IPS-20b (cell line): ENCODE measurements at regions not wholly inside any gene's neighbourhood (a gene's known extent, or its start where the extent isn't known, plus 50 kb on each side); places are given as distances from the start of the nearest gene placed in this dataset.
A peak's percentile ranks its signal among the peaks of the same experiment; 100 is the strongest.

Source experiments
- H3K27ac ChIP-seq: one replicate; pipeline ENCODE4 v1.5.1; 2013; ENCODE audit warnings: low read length
- H3K27me3 ChIP-seq: 2 replicates; pipeline ENCODE4 v1.6.1; 2013; ENCODE audit warnings: mild to moderate bottlenecking, low read length, inconsistent platforms; ENCODE audit not compliant: insufficient read depth
- H3K36me3 ChIP-seq: 2 replicates; pipeline ENCODE4 v1.6.1; 2013; ENCODE audit warnings: low read depth, mild to moderate bottlenecking, inconsistent platforms, low read length, moderate library complexity; ENCODE audit not compliant: insufficient read depth
- H3K4me1 ChIP-seq: 2 replicates; pipeline ENCODE4 v1.6.1; 2013; ENCODE audit warnings: mild to moderate bottlenecking, control low read depth, inconsistent platforms, low read length, moderate library complexity; ENCODE audit not compliant: insufficient read depth
- H3K4me3 ChIP-seq: 2 replicates; pipeline ENCODE4 v1.5.1; 2013; ENCODE audit warnings: mild to moderate bottlenecking, low read length, inconsistent platforms
- H3K9ac ChIP-seq: 2 replicates; pipeline ENCODE4 v1.6.1; 2013; ENCODE audit warnings: low read depth, mild to moderate bottlenecking, inconsistent platforms, low read length, moderate library complexity
- H3K9me3 ChIP-seq: 2 replicates; pipeline ENCODE4 v1.6.1; 2013; ENCODE audit warnings: mild to moderate bottlenecking, low read depth, low read length, inconsistent platforms; ENCODE audit not compliant: insufficient read depth

- peak overlapping the region; percentile 8 for H3K27ac ChIP-seq
- no peaks in the 10 kb centered on the region for H3K36me3 ChIP-seq
Measured at GRCh38 chr10:118944959-118945633, 84.4 kb upstream of the NANOS1 start.

GRCh38 chr10:118948786-118949185 is 80.7 kb upstream of the NANOS1 start:
- H3K9ac ChIP-seq = no peak overlapping the region
- H3K27ac ChIP-seq = no peak overlapping the region
- peaks cover 11% of the 10 kb centered on the region; the same call in 1 of the 2 replicates for H3K4me1 ChIP-seq
- H3K27me3 ChIP-seq = no peaks in the 10 kb centered on the region
- no peaks in the 10 kb centered on the region for H3K36me3 ChIP-seq
- H3K9me3 ChIP-seq = no peaks in the 10 kb centered on the region
- no peak overlapping the region for H3K4me3 ChIP-seq

More at GRCh38 chr10:118944959-118945633, 84.4 kb upstream of the NANOS1 start:
- no peaks in the 10 kb centered on the region for H3K9me3 ChIP-seq
- H3K27me3 ChIP-seq = no peaks in the 10 kb centered on the region
- no peak overlapping the region for H3K4me3 ChIP-seq
- peaks cover 11% of the 10 kb centered on the region; the same call in 1 of the 2 replicates for H3K4me1 ChIP-seq
- peak overlapping the region; percentile 39; the same call in 1 of the 2 replicates for H3K9ac ChIP-seq

DNA sequence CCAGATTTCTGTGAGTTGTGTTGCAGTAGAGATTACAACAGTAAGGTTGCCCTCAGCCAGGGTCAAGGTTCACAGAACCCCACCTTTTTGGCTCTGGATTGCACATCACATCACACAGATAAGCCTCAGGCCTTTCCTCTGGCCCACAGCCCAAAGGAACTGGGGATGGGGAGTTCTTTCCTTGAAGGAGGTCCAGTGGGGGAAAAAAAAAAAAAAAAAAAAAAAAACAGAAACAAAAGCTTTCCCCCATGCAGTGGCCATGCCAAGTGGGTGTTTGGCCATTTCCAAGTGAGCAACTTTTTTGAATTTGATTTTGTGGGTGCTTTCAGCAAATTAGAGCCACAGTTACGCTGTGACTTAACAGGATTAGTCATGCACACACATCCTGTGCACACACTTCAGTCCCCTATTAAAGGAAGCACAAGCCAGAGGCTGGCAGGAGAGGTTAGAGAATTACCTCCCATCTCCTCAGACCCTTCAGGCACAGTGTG is 79.3 kb upstream of the NANOS1 start:
- Histone ChIP-seq H3K27me3 (no peaks in the 10 kb centered on the region), H3K9ac (no peak overlapping the region), H3K4me1 (peaks cover 5% of the 10 kb centered on the region; the same call in 1 of the 2 replicates), H3K4me3 (no peak overlapping the region), H3K27ac (no peak overlapping the region), H3K9me3 (no peaks in the 10 kb centered on the region), H3K36me3 (no peaks in the 10 kb centered on the region)

DNA sequence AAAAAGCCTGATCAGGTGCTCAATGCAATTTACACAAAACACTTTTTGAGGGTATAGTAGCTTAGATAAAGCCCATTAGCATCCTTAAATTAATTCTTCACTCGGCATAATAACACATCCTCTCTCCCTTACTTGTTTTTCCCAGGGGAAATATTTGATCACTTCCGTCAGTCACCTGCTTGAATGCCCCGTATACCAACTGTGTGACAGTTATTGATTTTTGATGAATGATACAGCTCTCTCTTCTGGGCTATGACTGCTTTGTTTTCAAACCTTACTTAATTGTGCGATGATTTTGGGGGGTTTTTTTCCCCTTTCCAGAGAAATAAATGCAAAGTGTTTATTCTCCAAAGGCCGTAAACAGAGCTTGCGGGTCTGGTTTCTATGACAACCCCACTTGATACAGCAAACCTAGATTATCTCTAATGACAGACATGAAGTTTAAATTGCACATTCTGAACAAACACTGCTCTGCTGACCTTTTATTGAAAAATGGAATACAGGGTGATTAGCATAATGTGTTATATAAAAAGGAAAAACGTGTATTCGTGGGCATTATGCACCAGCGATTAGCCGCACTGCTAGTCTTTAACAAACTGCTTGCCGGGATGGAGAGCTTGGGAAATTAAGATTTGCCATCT is 78.4 kb upstream of the NANOS1 start:
- H3K9ac ChIP-seq = no peak overlapping the region

DNA sequence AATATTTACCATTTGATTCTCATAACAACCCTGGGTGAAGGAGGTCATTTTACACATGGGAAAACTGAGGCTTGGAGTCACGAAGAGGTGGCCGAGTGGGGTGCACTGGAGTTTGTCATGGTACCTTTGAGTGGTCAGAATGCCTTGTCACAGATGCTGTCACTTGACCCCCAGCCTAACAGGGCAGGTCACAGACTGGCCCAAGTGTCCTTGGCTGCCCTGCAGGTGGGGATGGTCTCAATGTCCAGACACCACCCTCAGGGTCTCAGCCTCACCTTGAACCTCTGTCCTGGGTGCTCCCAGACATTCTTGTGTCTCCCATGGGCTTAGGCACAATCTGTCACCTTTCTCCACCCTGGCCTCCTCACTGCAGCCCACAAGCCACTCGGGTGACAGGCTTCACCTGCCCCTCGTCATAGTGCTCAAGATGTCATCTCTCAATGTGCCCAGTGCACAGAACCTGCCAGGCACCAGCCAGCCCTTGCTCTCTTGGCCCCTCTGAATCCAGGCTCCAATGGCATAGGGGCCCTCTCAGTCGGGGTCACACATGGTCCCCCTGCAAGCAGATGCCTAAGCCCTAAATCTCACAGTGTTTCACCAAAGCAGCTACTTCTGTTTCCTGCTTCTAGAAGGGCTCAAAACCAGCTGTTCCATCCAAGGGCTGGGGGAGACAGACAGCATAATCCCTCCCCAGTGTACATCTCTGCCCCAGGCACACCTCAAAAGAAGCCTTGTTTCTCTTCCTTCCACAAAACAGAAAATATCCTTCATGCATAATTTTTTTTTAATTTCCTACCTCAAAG is 76.8 kb upstream of the NANOS1 start:
- Histone ChIP-seq H3K4me3 (no peak overlapping the region), H3K9ac (no peak overlapping the region), H3K36me3 (no peaks in the 10 kb centered on the region), H3K4me1 (0 out of 2 replicates have a peak, but pooled peaks cover 4% of the 10 kb centered on the region), H3K9me3 (no peaks in the 10 kb centered on the region), H3K27me3 (no peaks in the 10 kb centered on the region), H3K27ac (no peak overlapping the region)

More for the DNA sequence above, 78.4 kb upstream of the NANOS1 start:
- Histone ChIP-seq H3K27me3 (no peaks in the 10 kb centered on the region), H3K36me3 (no peaks in the 10 kb centered on the region), H3K27ac (no peak overlapping the region), H3K4me1 (0 out of 2 replicates have a peak, but pooled peaks cover 4% of the 10 kb centered on the region), H3K4me3 (no peak overlapping the region), H3K9me3 (no peaks in the 10 kb centered on the region)

DNA sequence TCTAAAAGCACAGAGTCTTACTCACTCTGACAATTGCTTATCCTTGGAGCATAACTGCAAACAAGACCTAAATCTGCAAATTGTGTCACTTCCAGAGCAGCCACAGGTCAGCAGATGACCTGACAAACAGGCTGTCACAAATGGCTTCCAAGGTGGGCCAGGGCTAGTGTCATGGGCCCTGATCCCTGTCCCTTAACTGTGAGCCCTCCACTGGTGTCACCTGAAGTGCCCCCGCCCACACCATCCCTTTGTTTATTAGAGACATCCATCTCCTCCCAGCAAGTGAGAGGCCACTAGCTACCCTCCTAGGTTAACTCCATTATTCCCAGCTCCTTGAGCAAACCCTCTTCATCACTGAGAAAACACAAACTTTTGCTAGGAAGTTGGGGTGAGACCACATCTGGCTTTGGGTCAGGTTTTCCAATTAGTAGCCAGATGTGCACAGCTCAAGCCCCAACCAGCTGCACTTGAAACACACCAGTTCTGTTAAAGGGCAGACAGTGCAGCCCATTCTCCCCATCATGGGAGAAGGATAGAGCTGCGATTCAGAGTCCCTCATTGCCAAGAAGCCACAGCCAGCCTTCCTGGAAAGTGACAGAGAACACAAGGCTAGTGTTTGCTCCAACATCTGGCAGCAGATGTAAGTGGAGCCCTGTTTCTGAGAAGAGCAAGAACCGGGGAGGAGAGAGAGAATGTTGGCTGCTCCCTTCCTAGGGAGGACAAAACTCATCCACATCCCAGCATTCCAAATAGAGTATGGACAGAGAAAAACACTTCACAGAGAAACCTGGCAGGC is 75.7 kb upstream of the NANOS1 start:
- no peaks in the 10 kb centered on the region for H3K36me3 ChIP-seq
- H3K4me1 ChIP-seq = 0 out of 2 replicates have a peak, but pooled peaks cover under 1% of the 10 kb centered on the region
- no peaks in the 10 kb centered on the region for H3K27me3 ChIP-seq
- H3K9ac ChIP-seq = no peak overlapping the region
- no peak overlapping the region for H3K27ac ChIP-seq
- no peak overlapping the region for H3K4me3 ChIP-seq
- no peaks in the 10 kb centered on the region for H3K9me3 ChIP-seq

GRCh38 chr10:118955531-118955930 is 74.0 kb upstream of the NANOS1 start:
- Histone ChIP-seq H3K4me1 (no peaks in the 10 kb centered on the region), H3K27ac (no peak overlapping the region), H3K4me3 (no peak overlapping the region), H3K27me3 (no peaks in the 10 kb centered on the region), H3K36me3 (no peaks in the 10 kb centered on the region), H3K9ac (no peak overlapping the region), H3K9me3 (no peaks in the 10 kb centered on the region)

- no peak overlapping the region for H3K27ac ChIP-seq
- no peaks in the 10 kb centered on the region for H3K27me3 ChIP-seq
- no peaks in the 10 kb centered on the region for H3K9me3 ChIP-seq
- H3K4me3 ChIP-seq = no peak overlapping the region
- H3K36me3 ChIP-seq = no peaks in the 10 kb centered on the region
- no peaks in the 10 kb centered on the region for H3K4me1 ChIP-seq
- H3K9ac ChIP-seq = no peak overlapping the region
Measured at GRCh38 chr10:118955951-118956801, 73.3 kb upstream of the NANOS1 start.

DNA sequence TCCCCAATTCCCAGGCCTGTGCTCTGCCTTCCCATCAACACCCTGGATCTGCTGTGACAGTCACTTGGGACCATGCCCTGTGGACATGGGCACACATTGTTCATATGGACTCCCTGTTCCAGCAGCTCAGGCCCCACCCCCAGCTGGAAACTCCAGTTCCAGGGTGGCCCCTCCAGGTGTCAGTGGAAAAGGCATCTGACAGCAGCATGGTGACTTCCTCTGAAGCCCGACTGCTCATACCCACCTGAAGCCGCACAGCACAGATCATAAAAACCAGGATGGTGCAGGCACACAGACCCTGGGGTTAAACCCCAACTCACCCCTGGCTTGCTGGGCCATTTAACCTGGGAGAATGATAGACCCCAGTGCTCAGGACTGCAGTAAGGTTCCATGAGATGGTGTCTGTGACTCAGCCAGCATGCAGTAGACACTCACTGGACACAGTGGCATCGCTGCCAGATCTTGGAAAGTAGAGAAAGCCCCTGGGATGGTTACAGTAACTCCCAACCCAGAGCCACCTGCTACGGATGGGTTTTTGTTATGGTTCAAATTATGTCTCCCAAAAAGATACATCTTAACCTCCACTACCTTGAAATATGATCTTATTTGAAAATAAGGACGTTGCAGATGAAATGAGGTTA is 72.6 kb upstream of the NANOS1 start:
- H3K27ac ChIP-seq = no peak overlapping the region
- no peak overlapping the region for H3K9ac ChIP-seq
- H3K4me1 ChIP-seq = no peaks in the 10 kb centered on the region
- H3K27me3 ChIP-seq = no peaks in the 10 kb centered on the region
- H3K4me3 ChIP-seq = no peak overlapping the region
- H3K36me3 ChIP-seq = no peaks in the 10 kb centered on the region
- H3K9me3 ChIP-seq = no peaks in the 10 kb centered on the region

DNA sequence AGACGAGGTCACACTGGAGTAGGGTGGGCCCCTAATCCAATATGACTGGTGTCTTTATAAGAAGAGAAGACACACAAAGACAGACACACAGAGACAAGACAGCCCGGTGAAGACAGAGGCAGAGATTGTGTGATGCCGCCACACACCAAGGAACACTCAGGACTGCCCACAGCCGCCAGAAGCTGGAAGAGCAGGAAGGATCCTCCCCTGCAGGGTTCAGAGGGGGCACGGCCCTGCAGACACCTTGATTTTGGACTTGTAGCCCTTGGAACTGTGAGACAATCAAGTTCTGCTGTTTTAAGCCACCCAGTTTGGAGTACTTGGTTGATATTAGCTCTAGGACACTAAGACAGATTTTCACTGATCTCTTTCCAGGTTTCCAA is 72.1 kb upstream of the NANOS1 start:
- no peaks in the 10 kb centered on the region for H3K4me1 ChIP-seq
- no peak overlapping the region for H3K27ac ChIP-seq

More for the DNA sequence above, 72.1 kb upstream of the NANOS1 start:
- Histone ChIP-seq H3K9me3 (no peaks in the 10 kb centered on the region), H3K27me3 (no peaks in the 10 kb centered on the region), H3K4me3 (no peak overlapping the region), H3K36me3 (no peaks in the 10 kb centered on the region), H3K9ac (no peak overlapping the region)
